ENCODE measurements at regions not wholly inside any gene's neighbourhood (a gene's known extent, or its start where the extent isn't known, plus 50 kb on each side); places are given as distances from the start of the nearest gene placed in this dataset.

DNA sequence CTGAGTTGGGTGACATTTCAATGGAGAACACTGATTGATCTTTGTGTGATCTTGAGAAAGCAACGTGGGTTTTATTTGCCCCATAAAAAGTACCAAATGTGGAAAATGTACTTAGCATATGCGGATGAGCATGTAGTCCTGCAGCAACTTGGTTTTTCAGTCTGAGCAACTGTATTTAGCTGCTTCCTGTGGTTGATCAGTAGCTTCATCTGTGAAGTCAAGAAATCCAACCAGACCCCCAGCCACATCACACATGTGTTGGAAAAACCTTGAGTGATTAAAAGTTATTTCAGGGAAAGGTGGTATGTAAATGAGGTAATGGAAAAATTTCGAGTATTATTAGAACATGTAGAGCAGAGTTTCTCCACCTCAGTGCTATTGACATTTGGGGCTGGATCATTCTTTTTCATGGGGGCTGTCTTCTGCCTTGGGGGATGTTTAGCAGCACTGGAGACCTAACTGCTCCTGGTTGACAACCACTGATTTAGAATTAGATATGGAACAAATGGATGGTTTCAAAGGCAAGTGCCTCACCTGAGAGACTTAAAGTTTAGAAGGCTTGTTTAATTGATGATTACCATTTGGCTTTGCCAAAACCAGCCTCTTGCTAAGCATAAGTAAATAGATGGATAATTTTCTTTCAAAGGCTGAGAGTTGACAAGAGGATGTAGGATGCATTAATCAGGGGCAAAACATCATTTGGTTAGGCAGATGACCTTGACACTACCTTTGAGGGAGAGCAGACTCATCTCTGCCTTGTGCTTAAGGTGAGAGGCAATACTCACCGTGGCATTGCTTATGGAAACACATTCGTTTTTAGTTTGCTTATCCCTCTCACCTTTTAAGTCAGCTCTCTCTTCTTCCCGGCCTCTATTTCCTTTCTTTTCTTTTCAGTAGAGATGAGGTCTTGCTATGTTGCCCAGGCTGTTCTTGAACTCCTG is 193.0 kb upstream of the RPS6KA3 start:
- no peak for DNase-seq (ENCODE audit: low read depth)
- no peak overlapping the region for H3K4me3 ChIP-seq (ENCODE audit: low read depth, low read length)

DNA sequence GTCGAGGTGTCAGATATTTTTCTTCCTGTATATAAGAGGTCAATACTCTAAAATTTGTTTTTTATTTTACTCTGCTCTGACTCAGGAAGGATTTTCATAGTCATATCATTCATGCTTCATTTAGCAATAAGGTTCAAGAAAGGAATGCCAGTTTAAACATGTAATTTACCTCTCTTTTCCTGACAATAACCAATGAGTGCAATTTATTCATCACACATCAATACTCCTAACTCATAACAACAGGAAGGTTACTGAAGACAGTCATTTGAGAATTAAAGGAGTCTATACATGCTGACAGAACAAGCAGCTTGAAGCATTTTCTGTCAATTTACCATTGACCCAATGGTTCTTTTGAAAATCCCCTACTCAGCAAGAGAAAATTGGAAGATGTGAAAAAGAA is 190.3 kb upstream of the RPS6KA3 start:
- no peak for DNase-seq (ENCODE audit: low read depth)
- no peak overlapping the region for H3K4me3 ChIP-seq (ENCODE audit: low read depth, low read length)

DNA sequence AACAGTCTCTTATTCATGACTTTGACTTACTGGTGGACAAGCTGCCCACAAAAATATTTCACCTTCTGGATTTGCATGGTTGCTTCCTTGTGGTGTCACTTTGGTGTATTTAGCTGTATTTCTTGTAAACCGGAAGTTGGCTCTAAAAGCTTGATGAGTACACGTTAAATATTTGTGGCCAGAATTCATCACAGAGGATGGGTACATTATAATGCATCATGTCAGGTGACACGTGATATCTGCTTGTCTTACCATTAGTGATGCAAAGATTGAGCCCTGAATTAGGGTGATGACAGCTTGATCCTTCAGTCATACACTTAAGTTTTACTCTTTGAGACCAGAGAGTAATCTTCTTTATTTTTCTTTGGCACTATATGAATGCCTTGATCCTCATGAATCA is 188.3 kb upstream of the RPS6KA3 start:
- H3K4me3 ChIP-seq (ENCODE audit: low read depth, low read length), result no peak overlapping the region
- no peak for DNase-seq (ENCODE audit: low read depth)

DNA sequence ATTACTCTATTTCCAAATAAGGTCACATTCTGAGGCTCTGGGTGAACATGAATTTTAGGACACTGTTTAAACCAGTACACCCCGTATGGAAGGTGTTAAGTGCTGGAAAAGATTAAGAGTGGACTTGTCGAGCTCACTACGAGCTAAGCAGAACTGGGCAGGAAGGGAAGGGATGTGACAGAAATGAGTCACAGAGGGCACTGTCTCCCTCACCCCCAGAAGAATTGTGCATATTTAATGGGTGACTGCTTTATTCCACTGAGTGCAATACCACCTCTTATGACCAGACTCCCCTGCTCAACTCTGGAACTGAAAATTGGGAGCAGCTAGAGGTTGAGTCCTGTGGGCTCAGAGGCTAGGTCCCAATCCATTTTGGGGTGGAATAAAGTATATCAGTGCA is 187.4 kb upstream of the RPS6KA3 start:
- no peak for DNase-seq (ENCODE audit: low read depth)
- H3K4me3 ChIP-seq (ENCODE audit: low read depth, low read length), result no peak overlapping the region

DNA sequence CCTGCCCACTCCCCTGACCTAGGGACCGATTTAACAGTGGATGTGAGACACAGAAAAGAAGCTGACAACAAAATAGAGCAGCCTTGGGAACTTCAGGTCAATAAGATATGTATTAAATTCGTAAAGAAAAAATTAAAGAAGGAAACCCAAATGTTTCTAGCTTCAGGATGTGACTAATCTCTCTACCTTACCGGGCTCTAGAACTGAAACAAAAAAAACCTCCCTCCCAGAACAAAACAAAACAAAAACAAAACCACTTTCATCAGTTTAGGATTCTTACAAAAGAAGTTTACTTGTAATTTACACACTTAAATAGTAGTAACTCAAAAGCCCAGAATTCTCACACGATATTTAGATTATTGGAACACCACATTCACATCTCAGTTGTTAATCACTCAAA is 185.8 kb upstream of the RPS6KA3 start:
- no peak for DNase-seq (ENCODE audit: low read depth)
- H3K4me3 ChIP-seq (ENCODE audit: low read depth, low read length), result no peak overlapping the region

DNA sequence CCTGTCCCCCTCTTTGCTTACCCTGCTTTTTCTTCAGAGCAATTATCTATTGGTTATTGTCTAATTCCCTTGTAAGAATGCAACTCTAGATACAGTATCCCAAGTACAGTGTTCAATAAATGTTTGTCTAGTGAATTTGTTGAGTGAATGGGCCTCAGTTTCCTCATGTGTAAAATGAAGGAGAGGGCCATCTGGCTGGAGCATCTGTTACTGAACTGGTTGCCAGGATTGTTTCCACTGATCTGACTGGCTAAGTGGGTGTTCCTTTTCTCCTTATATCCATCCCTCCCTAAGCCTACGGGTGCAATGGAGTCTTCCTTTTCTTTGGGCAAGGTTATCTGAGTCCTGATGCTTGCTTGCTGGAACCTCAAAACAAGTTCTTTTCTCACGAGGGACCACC is 185.2 kb upstream of the RPS6KA3 start:
- H3K4me3 ChIP-seq (ENCODE audit: low read depth, low read length), result no peak overlapping the region
- no peak for DNase-seq (ENCODE audit: low read depth)

DNA sequence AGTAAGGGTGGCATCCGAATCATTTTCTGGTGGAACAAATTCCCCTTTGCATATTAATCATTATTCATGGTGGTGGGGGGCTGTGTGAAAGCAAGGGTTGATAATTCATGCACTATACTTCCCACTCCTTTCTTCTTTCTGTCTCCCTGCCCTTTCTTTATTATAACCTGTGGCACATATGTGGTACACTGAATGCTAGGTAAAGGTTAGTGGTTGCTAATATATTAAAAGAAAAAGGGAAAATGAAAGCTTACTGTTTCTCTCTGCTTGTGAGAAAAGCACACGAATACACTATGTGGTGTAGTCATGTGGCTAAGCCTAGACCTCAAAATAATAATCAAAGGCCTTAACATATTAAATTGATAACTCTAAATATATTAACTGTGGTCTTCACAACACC is 178.4 kb upstream of the RPS6KA3 start:
- H3K4me3 ChIP-seq (ENCODE audit: low read depth, low read length), result no peak overlapping the region
- no peak for DNase-seq (ENCODE audit: low read depth)

DNA sequence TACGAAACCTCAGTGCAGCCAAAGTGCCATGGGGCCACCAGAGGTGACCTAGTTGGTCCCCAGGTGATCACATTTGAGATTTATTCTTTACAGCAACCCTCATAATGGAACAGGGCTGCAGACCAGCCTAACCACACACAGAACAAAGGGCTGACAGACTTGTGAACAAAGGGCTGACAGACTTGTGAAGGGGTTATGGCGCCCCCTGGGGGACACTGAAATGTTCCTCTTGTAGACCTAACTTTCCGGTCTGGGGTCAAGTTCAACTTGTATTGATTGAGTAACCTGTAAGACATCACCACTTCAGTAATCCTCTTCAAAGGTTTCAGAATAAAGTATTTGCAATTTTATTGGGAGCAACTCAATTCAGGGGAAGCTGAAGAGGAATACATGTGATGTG is 175.9 kb upstream of the RPS6KA3 start:
- no peak overlapping the region for H3K4me3 ChIP-seq (ENCODE audit: low read depth, low read length)
- peak; percentile 46 for DNase-seq (ENCODE audit: low read depth)

DNA sequence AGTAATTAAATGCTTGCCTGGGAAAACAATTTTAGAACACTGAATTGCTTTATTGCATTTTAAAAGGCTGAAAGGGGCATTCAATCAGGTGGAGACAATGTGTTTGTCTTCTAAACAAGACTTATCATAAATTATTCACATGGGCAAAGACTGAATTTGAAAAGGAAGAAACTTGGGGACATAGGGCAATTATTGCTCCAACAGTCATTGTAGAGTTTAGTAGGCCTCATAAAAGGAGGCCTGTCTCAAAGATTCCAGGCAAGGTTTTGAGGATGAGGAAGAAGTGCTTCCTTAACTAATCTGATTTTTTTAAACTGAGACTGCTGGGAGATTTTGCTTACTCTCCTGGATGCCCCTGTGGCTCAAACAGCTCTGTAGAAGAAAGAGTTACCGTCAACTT is 174.4 kb upstream of the RPS6KA3 start:
- H3K4me3 ChIP-seq (ENCODE audit: low read depth, low read length), result no peak overlapping the region
- DNase-seq (ENCODE audit: low read depth), result no peak

DNA sequence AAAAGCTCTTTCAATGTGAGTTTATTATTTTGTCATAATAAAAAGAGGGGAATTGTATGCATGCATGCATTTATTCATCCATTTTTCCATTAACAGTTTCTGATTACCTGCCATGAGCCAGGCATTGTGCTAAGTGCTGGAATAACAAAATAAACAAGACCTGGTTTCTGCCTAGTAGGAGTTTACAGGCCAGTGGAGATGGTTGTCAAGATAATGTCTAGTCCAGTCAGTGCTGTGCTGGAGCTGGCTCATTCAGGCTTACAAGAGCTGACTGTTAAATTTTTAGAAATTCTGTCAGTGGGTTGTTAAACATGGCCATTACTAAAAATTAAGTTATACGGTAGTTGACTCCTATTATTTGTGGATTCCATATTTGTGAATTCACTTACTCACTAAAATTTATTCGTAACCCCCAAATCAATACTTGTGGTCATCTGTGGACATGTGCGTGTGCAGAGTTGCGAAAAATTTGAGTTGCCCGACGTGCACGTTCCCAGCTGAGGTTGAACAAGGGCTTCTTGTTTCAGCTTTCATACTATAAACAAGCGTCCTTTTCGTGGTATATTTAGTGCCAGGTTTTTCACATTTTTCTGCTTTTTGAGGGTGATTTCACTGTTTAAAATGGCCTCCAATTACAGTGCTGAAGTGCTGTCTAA is 172.3 kb upstream of the RPS6KA3 start:
- H3K4me3 ChIP-seq (ENCODE audit: low read depth, low read length), result no peak overlapping the region
- no peak for DNase-seq (ENCODE audit: low read depth)

DNA sequence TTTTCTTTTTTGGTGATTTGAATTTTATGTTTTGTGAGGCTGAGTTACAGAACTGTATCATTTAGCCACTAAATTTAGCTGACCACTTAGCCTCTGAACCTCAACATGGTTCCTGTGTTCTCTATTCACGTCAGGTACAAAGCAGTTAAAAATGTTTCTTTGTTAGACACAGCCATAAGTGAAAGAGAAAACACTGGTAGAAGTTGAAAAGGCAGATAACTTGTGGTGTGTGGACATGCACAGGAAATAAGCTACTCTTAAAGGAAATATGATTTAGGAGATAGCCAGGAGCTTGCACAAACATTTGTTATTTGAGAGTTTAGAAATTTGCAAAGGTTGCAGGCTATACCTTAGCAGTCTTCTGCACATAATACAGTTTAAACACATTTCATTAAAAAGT is 171.0 kb upstream of the RPS6KA3 start:
- H3K4me3 ChIP-seq (ENCODE audit: low read depth, low read length), result no peak overlapping the region
- no peak for DNase-seq (ENCODE audit: low read depth)

DNA sequence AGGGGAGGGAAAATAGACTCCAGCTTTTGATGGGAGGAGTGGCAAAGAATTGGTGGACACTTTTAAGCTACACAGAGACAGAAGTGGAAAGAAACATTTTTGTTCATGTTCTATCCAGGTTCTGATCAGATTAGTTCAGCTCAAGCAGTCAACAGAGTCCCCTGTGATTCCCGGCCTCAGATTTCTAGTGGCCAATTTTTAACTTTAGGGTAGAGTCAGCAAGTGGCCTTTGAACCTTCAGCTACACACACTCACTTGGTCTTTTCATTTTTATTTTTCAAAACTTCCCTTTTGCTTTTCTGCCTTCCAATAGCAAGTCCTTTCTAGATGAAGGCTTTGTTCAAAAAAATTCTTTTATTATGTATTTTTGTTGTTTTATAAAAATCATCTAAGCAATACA is 169.2 kb upstream of the RPS6KA3 start:
- H3K4me3 ChIP-seq (ENCODE audit: low read depth, low read length), result no peak overlapping the region
- no peak for DNase-seq (ENCODE audit: low read depth)

DNA sequence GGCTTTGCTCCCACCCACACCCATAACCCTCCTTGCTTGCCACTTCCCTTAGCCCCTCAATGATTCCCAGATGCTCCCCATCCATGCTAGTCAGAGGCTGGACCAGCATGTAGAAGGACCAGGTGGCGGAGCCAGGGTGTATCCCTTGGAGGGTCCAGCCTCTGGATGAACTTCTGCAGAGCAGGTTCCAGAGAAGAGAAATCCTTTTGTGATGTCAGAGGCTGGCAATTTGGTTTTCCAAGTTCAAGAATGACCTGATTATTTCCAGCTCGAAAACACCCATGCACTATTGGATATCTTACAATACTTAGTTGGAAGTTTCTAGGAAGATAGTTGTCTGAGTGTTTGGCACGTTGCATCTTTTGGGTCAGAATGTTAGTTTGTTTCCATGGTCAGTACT is 168.3 kb upstream of the RPS6KA3 start:
- H3K4me3 ChIP-seq (ENCODE audit: low read depth, low read length), result no peak overlapping the region

DNA sequence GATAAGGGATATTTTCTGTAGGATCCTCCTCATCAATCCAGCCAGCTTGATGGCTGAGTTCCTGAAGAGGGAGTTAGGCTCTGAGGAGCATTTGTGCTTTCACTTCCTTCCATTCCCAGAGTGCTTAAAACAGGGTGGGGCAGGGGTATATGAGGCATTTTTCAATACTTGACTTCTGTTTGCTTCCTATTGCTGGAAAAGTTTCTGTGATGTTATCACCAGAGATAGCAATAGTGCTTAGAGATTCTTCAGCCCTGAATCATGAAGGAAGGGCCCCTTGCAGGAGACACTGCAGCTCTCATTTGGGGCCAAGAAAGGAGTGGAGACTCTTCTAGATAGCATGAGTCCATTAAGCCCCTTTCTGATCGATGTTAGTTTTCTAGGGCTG is 166.7 kb upstream of the RPS6KA3 start:
- no peak for DNase-seq (ENCODE audit: low read depth)

More for the DNA sequence above, 168.3 kb upstream of the RPS6KA3 start:
- no peak for DNase-seq (ENCODE audit: low read depth)

DNA sequence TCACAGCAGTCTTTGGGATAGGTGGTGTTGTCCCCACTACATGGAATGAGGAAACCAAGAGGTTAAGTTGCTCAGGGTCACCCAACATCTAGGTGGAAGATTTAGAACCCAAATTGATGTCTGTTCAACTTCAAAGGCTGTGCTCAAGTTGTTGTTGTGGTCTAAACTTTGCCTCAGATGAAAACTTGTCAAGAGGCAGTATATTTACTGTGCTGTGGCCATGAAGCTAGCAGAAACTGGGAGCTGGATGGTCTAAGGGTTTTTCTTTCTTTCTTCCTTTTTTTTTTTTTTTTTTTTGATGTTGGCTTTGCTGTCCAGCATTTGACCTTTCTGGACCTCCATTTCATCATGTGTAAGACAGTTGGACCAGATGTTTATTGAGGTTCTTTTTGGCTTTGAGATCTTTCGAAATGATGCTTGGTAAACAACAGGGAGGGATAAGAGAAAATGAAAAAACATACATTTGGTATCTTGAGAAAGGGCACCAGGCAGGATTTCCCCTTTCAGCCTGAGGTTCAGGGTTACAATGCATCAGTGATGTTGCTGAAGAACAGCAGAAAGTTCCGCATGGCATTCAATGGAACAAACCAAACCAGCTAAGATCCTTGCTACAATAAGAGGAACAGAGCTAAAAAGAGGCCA is 166.2 kb upstream of the RPS6KA3 start:
- H3K4me3 ChIP-seq (ENCODE audit: low read depth, low read length), result no peak overlapping the region
- no peak for DNase-seq (ENCODE audit: low read depth)

More for the DNA sequence above, 166.7 kb upstream of the RPS6KA3 start:
- H3K4me3 ChIP-seq (ENCODE audit: low read depth, low read length), result no peak overlapping the region

DNA sequence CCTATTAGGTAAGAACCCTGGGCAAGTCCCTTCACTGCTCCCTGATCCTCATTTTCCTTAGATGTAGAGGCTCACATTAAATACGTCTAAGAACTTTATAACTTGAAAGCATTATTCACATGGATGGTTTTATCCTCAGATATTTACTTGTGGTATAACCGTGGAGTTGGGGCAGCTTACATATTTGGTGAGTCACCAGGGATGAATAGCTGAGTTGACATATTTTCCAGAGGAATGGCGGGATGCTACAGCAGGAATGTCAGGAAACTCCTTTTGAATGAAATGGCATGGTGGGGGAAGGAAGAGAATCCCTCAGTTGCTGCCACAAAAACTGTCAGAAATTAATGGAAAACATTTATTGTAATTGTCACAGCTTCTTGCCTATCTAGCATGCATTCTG is 165.3 kb upstream of the RPS6KA3 start:
- no peak for DNase-seq (ENCODE audit: low read depth)

DNA sequence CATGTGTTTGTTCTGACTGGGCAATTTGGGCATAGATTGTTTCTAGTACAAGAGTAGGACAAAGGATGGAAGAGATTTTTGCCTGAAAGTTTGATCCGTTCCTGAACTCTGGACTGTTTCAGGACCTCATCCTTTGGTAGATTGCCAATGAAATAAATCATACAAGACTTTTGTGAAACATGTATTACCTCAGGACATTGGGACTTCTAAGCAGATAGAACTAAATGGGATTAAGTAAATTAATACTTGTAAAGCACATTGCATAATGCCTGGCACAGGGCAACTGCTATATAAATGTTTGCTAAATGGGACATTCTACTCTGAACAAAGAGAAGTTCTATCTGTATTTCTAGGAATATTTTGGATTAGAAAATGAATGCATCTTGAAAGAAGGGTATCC is 164.8 kb upstream of the RPS6KA3 start:
- no peak overlapping the region for H3K4me3 ChIP-seq (ENCODE audit: low read depth, low read length)
- DNase-seq (ENCODE audit: low read depth), result no peak

More for the DNA sequence above, 165.3 kb upstream of the RPS6KA3 start:
- no peak overlapping the region for H3K4me3 ChIP-seq (ENCODE audit: low read depth, low read length)

DNA sequence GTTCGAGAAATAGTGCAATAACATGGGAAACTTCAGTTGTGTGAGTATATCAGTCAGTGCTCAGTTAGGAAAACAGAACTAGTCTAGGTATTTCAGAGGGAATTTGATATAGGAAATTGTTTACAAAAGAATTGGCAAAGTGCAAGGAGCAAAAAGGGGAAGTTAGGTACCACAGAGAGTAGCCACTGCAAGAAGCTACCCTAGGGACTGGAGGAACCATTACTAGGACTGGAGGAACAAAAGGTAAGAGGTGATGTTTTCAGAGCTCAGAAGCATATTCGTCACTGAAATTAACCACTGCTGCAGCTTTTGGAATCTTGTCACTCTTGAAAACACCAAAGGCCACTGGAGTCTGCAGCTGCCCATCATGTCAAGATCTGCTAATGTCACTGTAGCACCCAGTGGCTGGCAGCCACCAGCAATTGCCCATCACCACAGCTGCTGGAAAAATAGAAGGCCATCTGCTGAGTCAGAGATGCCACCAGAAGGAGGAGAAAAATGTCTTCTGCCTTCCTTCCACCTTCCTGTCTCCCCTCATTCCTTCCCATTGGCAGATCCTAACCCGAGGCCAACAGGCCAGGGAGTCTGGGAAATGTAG is 160.6 kb upstream of the RPS6KA3 start:
- H3K4me3 ChIP-seq (ENCODE audit: low read depth, low read length), result no peak overlapping the region
- no peak for DNase-seq (ENCODE audit: low read depth)

DNA sequence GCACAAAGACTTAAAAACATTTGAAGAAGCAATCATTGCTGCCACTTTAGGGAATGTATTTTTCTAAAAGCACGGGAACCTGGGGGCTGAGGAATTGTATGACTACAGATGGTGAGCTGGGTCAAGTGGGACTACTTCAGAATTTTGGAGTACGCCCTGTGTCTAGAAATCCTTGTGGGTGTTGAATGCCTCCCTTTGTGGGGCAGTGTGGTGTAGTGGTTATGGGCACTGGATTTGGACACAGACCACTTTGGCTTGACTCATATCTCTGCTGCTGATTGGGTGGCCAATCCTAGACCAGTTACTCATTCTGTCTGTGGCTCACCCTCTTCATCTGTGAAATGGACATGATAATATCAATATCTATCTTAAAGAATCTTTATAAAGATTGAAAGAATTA is 155.0 kb upstream of the RPS6KA3 start:
- H3K4me3 ChIP-seq (ENCODE audit: low read depth, low read length), result no peak overlapping the region
- DNase-seq (ENCODE audit: low read depth), result no peak

DNA sequence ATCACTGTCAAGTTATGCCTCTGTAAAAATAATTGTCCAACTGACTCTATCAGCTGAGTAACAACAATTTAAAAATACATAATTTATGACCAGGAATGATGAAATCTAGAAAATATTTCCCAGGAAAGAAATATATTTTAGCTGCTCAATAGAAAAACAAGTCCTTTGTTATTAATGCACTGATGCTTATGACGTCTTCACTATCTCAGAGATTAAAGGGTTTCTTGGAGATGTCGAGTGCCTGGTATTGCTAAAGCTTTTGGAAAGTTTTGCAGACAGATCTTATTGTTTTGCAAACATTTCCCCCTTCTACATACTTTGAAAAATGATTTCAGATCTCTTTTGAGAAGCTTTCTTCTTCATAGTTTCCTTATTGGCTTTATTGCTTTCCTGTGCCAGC is 154.6 kb upstream of the RPS6KA3 start:
- DNase-seq (ENCODE audit: low read depth), result no peak
- no peak overlapping the region for H3K4me3 ChIP-seq (ENCODE audit: low read depth, low read length)
